Astrocyte of the cerebellum (primary cell): ENCODE measurements at regions not wholly inside any gene's neighbourhood (a gene's known extent, or its start where the extent isn't known, plus 50 kb on each side); places are given as distances from the start of the nearest gene placed in this dataset.

Experiments used
- DNase-seq: peaks from one replicate; pipeline ENCODE4 v3.0.0-alpha.2; 2011; ENCODE audit warnings: low read depth
- H3K4me3 ChIP-seq: 2 replicates; pipeline ENCODE4 v1.5.1; 2011; ENCODE audit warnings: mild to moderate bottlenecking, low read depth, low read length, moderate library complexity
- CTCF ChIP-seq: IDR thresholded peaks from 2 replicates; pipeline ENCODE4 v1.5.1; 2012; ENCODE audit warnings: low read length, low read depth, moderate library complexity, mild to moderate bottlenecking; ENCODE audit errors: missing control alignments
- in situ Hi-C: cut with HindIII; loops from 2 replicates; pipeline ENCODE4 v1.10.0; 2017; ENCODE audit warnings: low sequenced_read_pairs

GRCh38 chr20:29296256-29297230 lies 1960.9 kb upstream of the DEFB115 start:
- in situ Hi-C loops, result no loop called here
- H3K4me3 ChIP-seq, result no peak overlapping the region
- TF ChIP-seq CTCF, result no peak
- no peak for DNase-seq

- in situ Hi-C loops, result no loop called here
- DNase-seq, result no peak
- no peak overlapping the region for H3K4me3 ChIP-seq
- TF ChIP-seq CTCF, result no peak
These were observed 1959.8 kb upstream of the DEFB115 start for GRCh38 chr20:29297411-29298270.

- DNase-seq, result no peak
- no peak for TF ChIP-seq CTCF
- in situ Hi-C loops, result no loop called here
- H3K4me3 ChIP-seq, result no peak overlapping the region
These were observed 1959.2 kb upstream of the DEFB115 start for GRCh38 chr20:29298271-29298590.

- no peak overlapping the region for H3K4me3 ChIP-seq
- TF ChIP-seq CTCF, result no peak
- in situ Hi-C loops, result no loop called here
- DNase-seq, result peak; percentile 18
These were observed 1958.5 kb upstream of the DEFB115 start for GRCh38 chr20:29298759-29299613.

GRCh38 chr20:29299811-29300578 lies 1957.5 kb upstream of the DEFB115 start:
- no peak for DNase-seq
- no peak overlapping the region for H3K4me3 ChIP-seq
- in situ Hi-C loops, result no loop called here
- no peak for TF ChIP-seq CTCF
